ENCODE measurements at regions not wholly inside any gene's neighbourhood (a gene's known extent, or its start where the extent isn't known, plus 50 kb on each side); places are given as distances from the start of the nearest gene placed in this dataset.
"Not testable (repeated sequence)": the region's sequence is repeated elsewhere in the genome, so short reads cannot be mapped to it uniquely, and the experiment has no call there.

DNA sequence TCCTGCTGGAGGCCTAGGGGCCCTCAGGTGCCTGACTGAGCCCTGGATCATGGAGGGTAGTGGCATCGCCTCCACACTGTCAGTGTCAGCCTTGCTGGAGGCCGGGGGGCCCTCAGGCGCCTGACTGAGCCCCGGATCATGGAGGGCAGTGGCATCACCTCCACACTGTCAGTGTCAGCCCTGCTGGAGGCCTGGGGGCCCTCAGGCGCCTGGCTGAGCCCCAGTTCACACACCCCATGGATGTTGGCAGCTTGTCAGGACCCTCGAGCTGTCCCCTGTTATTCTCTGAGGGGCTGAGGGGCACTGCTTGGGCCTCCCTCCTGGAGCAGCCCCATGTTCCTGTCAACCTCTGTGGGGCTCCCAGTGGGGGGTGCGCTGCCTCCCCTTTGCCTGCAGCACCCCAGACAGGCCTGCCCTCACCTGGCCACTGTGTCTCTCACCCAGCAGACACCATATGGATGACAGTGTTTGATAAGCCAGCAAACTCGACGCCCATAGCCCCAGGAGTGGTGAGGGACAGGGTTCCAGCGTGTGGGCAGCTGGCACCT, 197.6 kb downstream of the LIPI start:
- Histone ChIP-seq H3K4me2 (ENCODE audit: low read length) (no peak overlapping the region), H3K27me3 (ENCODE audit: insufficient read depth, low read depth, low read length) (no peaks in the 10 kb centered on the region), H3K9ac (ENCODE audit: low read length) (no peak overlapping the region), H3K9me2 (ENCODE audit: insufficient read depth, low read length) (no peaks in the 10 kb centered on the region), H3K27ac (ENCODE audit: low read length) (no peak overlapping the region), H4K20me1 (ENCODE audit: insufficient read depth) (no peaks in the 10 kb centered on the region), H2AFZ (ENCODE audit: low read depth, low read length) (no peak overlapping the region), H3K36me3 (ENCODE audit: insufficient read depth, low read length) (no peaks in the 10 kb centered on the region), H3K79me2 (replicated peaks; ENCODE audit: insufficient read depth, low read length) (no peaks in the 10 kb centered on the region), H3K9me3 (ENCODE audit: low read length) (no peaks in the 10 kb centered on the region), H3K4me3 (ENCODE audit: low read length) (no peak overlapping the region), H3F3A (ENCODE audit: insufficient read depth, low read length, poor library complexity, severe bottlenecking) (no peaks in the 10 kb centered on the region)
- TF ChIP-seq EP300 (conservative IDR thresholded peaks at IDR 0.05; ENCODE audit: poor library complexity, severe bottlenecking) (no peak), CTCF (IDR thresholded peaks at IDR 0.05; ENCODE audit: poor library complexity, severe bottlenecking) (no peak), TAF1 (IDR thresholded peaks at IDR 0.05; ENCODE audit: low read depth) (no peak), EZH2 (IDR thresholded peaks at IDR 0.05; ENCODE audit: borderline replicate concordance, insufficient read depth, low read length, poor library complexity, severe bottlenecking) (no peak), RAD21 (conservative IDR thresholded peaks at IDR 0.05) (no peak), SMC3 (conservative IDR thresholded peaks at IDR 0.05; ENCODE audit: poor library complexity) (no peak), POLR2AphosphoS5 (IDR thresholded peaks at IDR 0.05) (no peak), MXI1 (conservative IDR thresholded peaks at IDR 0.05; ENCODE audit: poor library complexity, severe bottlenecking) (no peak)
- TF ChIP-seq, protein P1, sequence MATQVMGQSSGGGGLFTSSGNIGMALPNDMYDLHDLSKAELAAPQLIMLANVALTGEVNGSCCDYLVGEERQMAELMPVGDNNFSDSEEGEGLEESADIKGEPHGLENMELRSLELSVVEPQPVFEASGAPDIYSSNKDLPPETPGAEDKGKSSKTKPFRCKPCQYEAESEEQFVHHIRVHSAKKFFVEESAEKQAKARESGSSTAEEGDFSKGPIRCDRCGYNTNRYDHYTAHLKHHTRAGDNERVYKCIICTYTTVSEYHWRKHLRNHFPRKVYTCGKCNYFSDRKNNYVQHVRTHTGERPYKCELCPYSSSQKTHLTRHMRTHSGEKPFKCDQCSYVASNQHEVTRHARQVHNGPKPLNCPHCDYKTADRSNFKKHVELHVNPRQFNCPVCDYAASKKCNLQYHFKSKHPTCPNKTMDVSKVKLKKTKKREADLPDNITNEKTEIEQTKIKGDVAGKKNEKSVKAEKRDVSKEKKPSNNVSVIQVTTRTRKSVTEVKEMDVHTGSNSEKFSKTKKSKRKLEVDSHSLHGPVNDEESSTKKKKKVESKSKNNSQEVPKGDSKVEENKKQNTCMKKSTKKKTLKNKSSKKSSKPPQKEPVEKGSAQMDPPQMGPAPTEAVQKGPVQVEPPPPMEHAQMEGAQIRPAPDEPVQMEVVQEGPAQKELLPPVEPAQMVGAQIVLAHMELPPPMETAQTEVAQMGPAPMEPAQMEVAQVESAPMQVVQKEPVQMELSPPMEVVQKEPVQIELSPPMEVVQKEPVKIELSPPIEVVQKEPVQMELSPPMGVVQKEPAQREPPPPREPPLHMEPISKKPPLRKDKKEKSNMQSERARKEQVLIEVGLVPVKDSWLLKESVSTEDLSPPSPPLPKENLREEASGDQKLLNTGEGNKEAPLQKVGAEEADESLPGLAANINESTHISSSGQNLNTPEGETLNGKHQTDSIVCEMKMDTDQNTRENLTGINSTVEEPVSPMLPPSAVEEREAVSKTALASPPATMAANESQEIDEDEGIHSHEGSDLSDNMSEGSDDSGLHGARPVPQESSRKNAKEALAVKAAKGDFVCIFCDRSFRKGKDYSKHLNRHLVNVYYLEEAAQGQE (IDR thresholded peaks at IDR 0.05; ENCODE audit: borderline replicate concordance): no peak

DNA sequence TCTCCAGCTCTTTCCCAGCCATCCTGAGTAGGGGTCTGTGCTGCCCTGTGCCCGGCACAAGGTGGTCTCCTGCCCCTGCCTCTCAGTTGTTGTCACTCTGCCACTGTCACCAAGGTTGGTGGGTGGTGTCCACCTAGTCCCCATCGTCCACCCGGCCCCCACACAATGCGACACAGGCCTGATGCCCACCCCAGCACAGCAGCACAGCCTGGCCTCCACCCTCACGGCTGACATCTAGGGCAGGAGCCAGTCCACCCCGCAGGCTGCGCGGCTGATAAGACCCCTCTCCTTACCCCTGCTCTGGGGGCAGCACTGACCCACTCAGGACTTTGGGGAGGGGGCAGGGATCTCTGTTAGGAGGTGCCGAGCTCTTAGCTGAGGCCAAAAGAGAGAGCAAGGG, 198.3 kb downstream of the LIPI start:
- TF ChIP-seq TAF1 (IDR thresholded peaks at IDR 0.05; ENCODE audit: low read depth): no peak
- TF ChIP-seq EZH2 (IDR thresholded peaks at IDR 0.05; ENCODE audit: borderline replicate concordance, insufficient read depth, low read length, poor library complexity, severe bottlenecking): no peak
- TF ChIP-seq EP300 (conservative IDR thresholded peaks at IDR 0.05; ENCODE audit: poor library complexity, severe bottlenecking): no peak
- no peak for TF ChIP-seq CTCF (IDR thresholded peaks at IDR 0.05; ENCODE audit: poor library complexity, severe bottlenecking)
- TF ChIP-seq SMC3 (conservative IDR thresholded peaks at IDR 0.05; ENCODE audit: poor library complexity): no peak
- TF ChIP-seq RAD21 (conservative IDR thresholded peaks at IDR 0.05): no peak
- TF ChIP-seq MXI1 (conservative IDR thresholded peaks at IDR 0.05; ENCODE audit: poor library complexity, severe bottlenecking): no peak
- TF ChIP-seq POLR2AphosphoS5 (IDR thresholded peaks at IDR 0.05): no peak
- TF ChIP-seq, protein P1 (IDR thresholded peaks at IDR 0.05; ENCODE audit: borderline replicate concordance): no peak
- Histone ChIP-seq H3K9me3 (ENCODE audit: low read length) (no peaks in the 10 kb centered on the region), H3K4me2 (ENCODE audit: low read length) (no peak overlapping the region)

GRCh38 chr21:14011751-14012150, 199.0 kb downstream of the LIPI start:
- H3K27ac ChIP-seq (ENCODE audit: low read length); H3K9me2 ChIP-seq (ENCODE audit: insufficient read depth, low read length); H3K36me3 ChIP-seq (ENCODE audit: insufficient read depth, low read length); H2AFZ ChIP-seq (ENCODE audit: low read depth, low read length); H3K79me2 ChIP-seq (replicated peaks; ENCODE audit: insufficient read depth, low read length); H3K9ac ChIP-seq (ENCODE audit: low read length); H3K4me2 ChIP-seq (ENCODE audit: low read length); H3F3A ChIP-seq (ENCODE audit: insufficient read depth, low read length, poor library complexity, severe bottlenecking); H3K27me3 ChIP-seq (ENCODE audit: insufficient read depth, low read depth, low read length); H3K4me3 ChIP-seq (ENCODE audit: low read length); H3K9me3 ChIP-seq (ENCODE audit: low read length); H4K20me1 ChIP-seq (ENCODE audit: insufficient read depth): not testable (repeated sequence)

More for the DNA sequence above, 198.3 kb downstream of the LIPI start:
- H3K4me3 ChIP-seq (ENCODE audit: low read length): no peak overlapping the region
- H3K27me3 ChIP-seq (ENCODE audit: insufficient read depth, low read depth, low read length): no peaks in the 10 kb centered on the region
- no peaks in the 10 kb centered on the region for H3K36me3 ChIP-seq (ENCODE audit: insufficient read depth, low read length)
- no peak overlapping the region for H3K9ac ChIP-seq (ENCODE audit: low read length)
- no peaks in the 10 kb centered on the region for H3K79me2 ChIP-seq (replicated peaks; ENCODE audit: insufficient read depth, low read length)
- no peaks in the 10 kb centered on the region for H3F3A ChIP-seq (ENCODE audit: insufficient read depth, low read length, poor library complexity, severe bottlenecking)
- no peak overlapping the region for H2AFZ ChIP-seq (ENCODE audit: low read depth, low read length)
- no peaks in the 10 kb centered on the region for H4K20me1 ChIP-seq (ENCODE audit: insufficient read depth)
- no peak overlapping the region for H3K27ac ChIP-seq (ENCODE audit: low read length)
- H3K9me2 ChIP-seq (ENCODE audit: insufficient read depth, low read length): no peaks in the 10 kb centered on the region

Measured in neural cell (in vitro differentiated cells).